ENCODE measurements at regions not wholly inside any gene's neighbourhood (a gene's known extent, or its start where the extent isn't known, plus 50 kb on each side); places are given as distances from the start of the nearest gene placed in this dataset.

DNA sequence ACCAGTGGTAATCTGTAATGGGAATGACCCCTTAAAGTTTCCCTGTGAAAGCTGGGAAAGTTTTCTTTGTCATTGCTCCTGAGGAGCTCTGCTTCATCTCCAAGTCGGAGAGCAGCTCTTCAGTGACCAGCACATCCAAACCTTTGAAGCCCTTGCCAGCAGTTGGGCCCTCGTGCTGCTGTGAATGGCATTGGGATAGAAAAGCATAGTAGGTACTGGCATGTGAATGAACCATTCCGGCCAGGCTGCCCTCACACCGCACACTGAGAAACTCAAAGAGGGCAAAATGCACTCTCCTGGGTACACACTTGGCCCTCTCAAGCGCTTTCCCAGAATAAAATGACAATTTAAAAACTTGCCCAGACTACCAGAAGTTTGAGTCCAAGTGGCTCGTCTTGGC is 1135.0 kb upstream of the WWC1 start:
- TF ChIP-seq, protein P1, sequence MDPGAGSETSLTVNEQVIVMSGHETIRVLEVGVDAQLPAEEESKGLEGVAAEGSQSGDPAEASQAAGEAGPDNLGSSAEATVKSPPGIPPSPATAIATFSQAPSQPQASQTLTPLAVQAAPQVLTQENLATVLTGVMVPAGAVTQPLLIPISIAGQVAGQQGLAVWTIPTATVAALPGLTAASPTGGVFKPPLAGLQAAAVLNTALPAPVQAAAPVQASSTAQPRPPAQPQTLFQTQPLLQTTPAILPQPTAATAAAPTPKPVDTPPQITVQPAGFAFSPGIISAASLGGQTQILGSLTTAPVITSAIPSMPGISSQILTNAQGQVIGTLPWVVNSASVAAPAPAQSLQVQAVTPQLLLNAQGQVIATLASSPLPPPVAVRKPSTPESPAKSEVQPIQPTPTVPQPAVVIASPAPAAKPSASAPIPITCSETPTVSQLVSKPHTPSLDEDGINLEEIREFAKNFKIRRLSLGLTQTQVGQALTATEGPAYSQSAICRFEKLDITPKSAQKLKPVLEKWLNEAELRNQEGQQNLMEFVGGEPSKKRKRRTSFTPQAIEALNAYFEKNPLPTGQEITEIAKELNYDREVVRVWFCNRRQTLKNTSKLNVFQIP (CRISPR knock-in tag; IDR thresholded peaks at IDR 0.05; ENCODE audit: borderline replicate concordance, low read depth): no peak
- TF ChIP-seq CSDC2 (CRISPR knock-in tag; IDR thresholded peaks at IDR 0.05): no peak
- TF ChIP-seq, protein P2, sequence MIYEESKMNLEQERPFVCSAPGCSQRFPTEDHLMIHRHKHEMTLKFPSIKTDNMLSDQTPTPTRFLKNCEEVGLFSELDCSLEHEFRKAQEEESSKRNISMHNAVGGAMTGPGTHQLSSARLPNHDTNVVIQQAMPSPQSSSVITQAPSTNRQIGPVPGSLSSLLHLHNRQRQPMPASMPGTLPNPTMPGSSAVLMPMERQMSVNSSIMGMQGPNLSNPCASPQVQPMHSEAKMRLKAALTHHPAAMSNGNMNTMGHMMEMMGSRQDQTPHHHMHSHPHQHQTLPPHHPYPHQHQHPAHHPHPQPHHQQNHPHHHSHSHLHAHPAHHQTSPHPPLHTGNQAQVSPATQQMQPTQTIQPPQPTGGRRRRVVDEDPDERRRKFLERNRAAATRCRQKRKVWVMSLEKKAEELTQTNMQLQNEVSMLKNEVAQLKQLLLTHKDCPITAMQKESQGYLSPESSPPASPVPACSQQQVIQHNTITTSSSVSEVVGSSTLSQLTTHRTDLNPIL (CRISPR knock-in tag; IDR thresholded peaks at IDR 0.05; ENCODE audit: low read depth): no peak
- ATAC-seq: no peak

DNA sequence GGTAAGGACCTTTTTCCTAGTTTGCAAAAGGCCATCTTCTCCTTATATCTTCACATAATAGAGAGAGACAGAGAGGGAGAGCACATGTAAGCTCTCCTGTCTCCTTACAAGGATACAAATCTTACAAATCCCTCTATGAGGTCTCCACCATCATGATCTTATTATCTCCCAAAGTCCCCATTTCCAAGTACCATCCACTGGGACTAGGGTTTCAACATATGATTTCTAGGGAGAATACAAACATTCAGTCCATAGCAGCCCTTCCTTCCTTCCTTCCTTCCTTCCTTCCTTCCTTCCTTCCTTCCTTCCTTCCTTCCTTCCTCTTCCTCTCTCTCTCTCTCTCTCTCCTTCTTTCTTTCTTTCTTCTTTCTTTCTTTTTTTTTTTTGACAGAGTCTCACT is 1132.9 kb upstream of the WWC1 start:
- TF ChIP-seq ZFP30 (CRISPR knock-in tag; IDR thresholded peaks at IDR 0.05) (no peak), ARNTL (CRISPR knock-in tag; IDR thresholded peaks at IDR 0.05; ENCODE audit: borderline replicate concordance, low read depth) (no peak), ZC3H10 (CRISPR knock-in tag; IDR thresholded peaks at IDR 0.05) (no peak)
- TF ChIP-seq, protein P2 (CRISPR knock-in tag; IDR thresholded peaks at IDR 0.05; ENCODE audit: low read depth): no peak
- ATAC-seq: no peak

DNA sequence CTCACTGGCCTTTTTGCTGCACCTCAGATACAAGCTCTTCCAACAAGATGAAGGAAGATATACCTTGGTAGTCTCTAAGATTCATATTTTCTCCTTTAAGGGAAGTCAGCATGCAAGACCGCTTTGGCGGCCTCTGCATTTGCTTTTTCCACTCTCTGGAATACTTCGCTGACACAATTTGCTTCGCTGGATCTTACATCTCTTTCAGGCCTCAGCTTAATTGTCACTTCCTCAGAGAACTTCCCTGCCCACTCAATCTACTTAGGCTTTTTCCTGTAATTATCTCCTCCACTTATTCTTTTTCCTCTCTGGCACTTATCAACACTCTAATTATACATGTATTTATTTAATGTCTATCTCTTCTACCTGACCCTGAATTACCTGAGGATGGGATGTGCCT is 1131.1 kb upstream of the WWC1 start:
- no peak for ATAC-seq
- no peak for TF ChIP-seq ARNTL (CRISPR knock-in tag; IDR thresholded peaks at IDR 0.05; ENCODE audit: borderline replicate concordance, low read depth)
- TF ChIP-seq ISL1 (CRISPR knock-in tag; IDR thresholded peaks at IDR 0.05): no peak
- TF ChIP-seq TOX (CRISPR knock-in tag; IDR thresholded peaks at IDR 0.05; ENCODE audit: borderline replicate concordance): no peak
- TF ChIP-seq ZNF8 (CRISPR knock-in tag; IDR thresholded peaks at IDR 0.05): no peak
- TF ChIP-seq, protein P2 (CRISPR knock-in tag; IDR thresholded peaks at IDR 0.05; ENCODE audit: low read depth): no peak
- TF ChIP-seq OSR1 (CRISPR knock-in tag; IDR thresholded peaks at IDR 0.05): no peak
- TF ChIP-seq PPARA (CRISPR knock-in tag; IDR thresholded peaks at IDR 0.05; ENCODE audit: borderline replicate concordance): no peak

DNA sequence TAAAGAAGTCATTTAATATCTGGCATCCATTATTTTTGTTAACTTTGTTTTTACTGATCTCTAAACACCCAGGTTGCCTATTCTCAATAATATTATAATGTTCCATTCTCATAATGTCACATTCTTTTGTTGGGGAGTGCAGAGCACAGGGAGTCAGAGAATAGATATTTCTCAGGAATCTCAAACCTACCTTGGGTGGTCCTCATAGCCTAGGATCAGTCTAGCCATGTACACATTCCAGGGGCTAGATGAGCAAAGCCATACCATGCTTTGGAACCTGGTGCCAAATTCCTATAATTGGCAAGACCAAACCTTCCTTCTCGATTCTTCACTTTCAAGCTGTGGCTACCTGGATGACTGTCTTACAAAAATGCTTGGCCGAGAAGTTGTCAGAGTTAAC is 1124.7 kb upstream of the WWC1 start:
- TF ChIP-seq RARB (CRISPR knock-in tag; IDR thresholded peaks at IDR 0.05) (no peak), ESRRG (CRISPR knock-in tag; IDR thresholded peaks at IDR 0.05) (no peak), GLIS3 (CRISPR knock-in tag; IDR thresholded peaks at IDR 0.05) (no peak), TCF4 (CRISPR knock-in tag; IDR thresholded peaks at IDR 0.05; ENCODE audit: borderline replicate concordance) (no peak), OSR1 (CRISPR knock-in tag; IDR thresholded peaks at IDR 0.05) (no peak), ARNTL (CRISPR knock-in tag; IDR thresholded peaks at IDR 0.05; ENCODE audit: borderline replicate concordance, low read depth) (no peak), ZFP30 (CRISPR knock-in tag; IDR thresholded peaks at IDR 0.05) (no peak), ZC3H10 (CRISPR knock-in tag; IDR thresholded peaks at IDR 0.05) (no peak)
- TF ChIP-seq, protein P3, sequence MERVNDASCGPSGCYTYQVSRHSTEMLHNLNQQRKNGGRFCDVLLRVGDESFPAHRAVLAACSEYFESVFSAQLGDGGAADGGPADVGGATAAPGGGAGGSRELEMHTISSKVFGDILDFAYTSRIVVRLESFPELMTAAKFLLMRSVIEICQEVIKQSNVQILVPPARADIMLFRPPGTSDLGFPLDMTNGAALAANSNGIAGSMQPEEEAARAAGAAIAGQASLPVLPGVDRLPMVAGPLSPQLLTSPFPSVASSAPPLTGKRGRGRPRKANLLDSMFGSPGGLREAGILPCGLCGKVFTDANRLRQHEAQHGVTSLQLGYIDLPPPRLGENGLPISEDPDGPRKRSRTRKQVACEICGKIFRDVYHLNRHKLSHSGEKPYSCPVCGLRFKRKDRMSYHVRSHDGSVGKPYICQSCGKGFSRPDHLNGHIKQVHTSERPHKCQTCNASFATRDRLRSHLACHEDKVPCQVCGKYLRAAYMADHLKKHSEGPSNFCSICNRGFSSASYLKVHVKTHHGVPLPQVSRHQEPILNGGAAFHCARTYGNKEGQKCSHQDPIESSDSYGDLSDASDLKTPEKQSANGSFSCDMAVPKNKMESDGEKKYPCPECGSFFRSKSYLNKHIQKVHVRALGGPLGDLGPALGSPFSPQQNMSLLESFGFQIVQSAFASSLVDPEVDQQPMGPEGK (CRISPR knock-in tag; IDR thresholded peaks at IDR 0.05; ENCODE audit: borderline replicate concordance): no peak
- TF ChIP-seq, protein P4, sequence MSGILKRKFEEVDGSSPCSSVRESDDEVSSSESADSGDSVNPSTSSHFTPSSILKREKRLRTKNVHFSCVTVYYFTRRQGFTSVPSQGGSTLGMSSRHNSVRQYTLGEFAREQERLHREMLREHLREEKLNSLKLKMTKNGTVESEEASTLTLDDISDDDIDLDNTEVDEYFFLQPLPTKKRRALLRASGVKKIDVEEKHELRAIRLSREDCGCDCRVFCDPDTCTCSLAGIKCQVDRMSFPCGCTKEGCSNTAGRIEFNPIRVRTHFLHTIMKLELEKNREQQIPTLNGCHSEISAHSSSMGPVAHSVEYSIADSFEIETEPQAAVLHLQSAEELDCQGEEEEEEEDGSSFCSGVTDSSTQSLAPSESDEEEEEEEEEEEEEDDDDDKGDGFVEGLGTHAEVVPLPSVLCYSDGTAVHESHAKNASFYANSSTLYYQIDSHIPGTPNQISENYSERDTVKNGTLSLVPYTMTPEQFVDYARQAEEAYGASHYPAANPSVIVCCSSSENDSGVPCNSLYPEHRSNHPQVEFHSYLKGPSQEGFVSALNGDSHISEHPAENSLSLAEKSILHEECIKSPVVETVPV (CRISPR knock-in tag; IDR thresholded peaks at IDR 0.05): no peak
- ATAC-seq: no peak

Data from SK-N-SH treated with all-trans-retinoic acid at 6 μM for 48 hours (cell line).